HepG2 (cell line): ENCODE measurements at regions not wholly inside any gene's neighbourhood (a gene's known extent, or its start where the extent isn't known, plus 50 kb on each side); places are given as distances from the start of the nearest gene placed in this dataset.
"Not testable (repeated sequence)": the region's sequence is repeated elsewhere in the genome, so short reads cannot be mapped to it uniquely, and the experiment has no call there.

Experiments
- ATAC-seq: fragments of 200-7000 bp; cut with Tn5 transposase; 3 replicates; pipeline ENCODE4 v1.9.1; 2020; ENCODE audit warnings: mild to moderate bottlenecking, moderate library complexity
- BruUV-seq: library from RNA; stranded (reverse); fragments of 400-500 nt; replicated peaks from 2 replicates; lab custom pipeline; 2021; lab: Mats Ljungman, UMichigan
- CTCF ChIA-PET: fragments of 300-600 bp; formaldehyde crosslinking; extraction: SDS; loops from one replicate; lab custom pipeline; 2021; ENCODE audit warnings: low total read pairs, inconsistent platforms, low intra/inter-chr PET ratio; lab: Yijun Ruan, JAX
- POLR2A ChIA-PET: fragments of 350-600 bp; sonication (Branson Sonifier 250); formaldehyde crosslinking; loops from one replicate; lab custom pipeline; 2020; ENCODE audit warnings: antibody characterized with exemption, inconsistent platforms; lab: Yijun Ruan, JAX
- DNase-seq: peaks from one replicate; pipeline ENCODE4 v3.0.0-alpha.2; 2015; ENCODE audit warnings: low spot score
- FAIRE-seq: peaks from 3 replicates; lab custom pipeline; 2011; peaks lifted over from hg19 to GRCh38; lab: Jason Lieb, UNC
- H2AFZ ChIP-seq: one replicate; pipeline ENCODE4 v1.6.1; 2011; ENCODE audit warnings: low read length, inconsistent platforms
- H3K27ac ChIP-seq: fragments of 300-600 bp; 3 replicates; pipeline ENCODE4 v1.8.0; 2011; ENCODE audit warnings: mixed run types, mild to moderate bottlenecking, mixed read lengths, low read length, inconsistent platforms; ENCODE audit not compliant: insufficient read depth; ENCODE audit errors: extremely low read length
- H3K27me3 ChIP-seq, 2 experiments: fragments of 200-600 bp in 1 of 2; 2 replicates in 1 of 2; 3 replicates in 1 of 2; pipeline versions ENCODE4 v1.6.0 to v1.8.0; 2011; ENCODE audit warnings: low read length in 2 of 2, mild to moderate bottlenecking in 2 of 2, moderate library complexity in 2 of 2, inconsistent platforms in 1 of 2; ENCODE audit not compliant: insufficient read depth in 2 of 2, control insufficient read depth in 1 of 2
- H3K36me3 ChIP-seq, 2 experiments: fragments of 200-600 bp in 1 of 2; replicated peaks in 1 of 2; 2 replicates in 1 of 2; 3 replicates in 1 of 2; pipeline versions ENCODE4 v1.5.1 to v1.8.0; 2011; ENCODE audit warnings: low read length in 2 of 2, inconsistent platforms in 1 of 2; ENCODE audit not compliant: insufficient read depth in 2 of 2, control insufficient read depth in 1 of 2
- H3K4me1 ChIP-seq: 2 replicates; pipeline ENCODE4 v1.5.1; 2012; ENCODE audit warnings: low read length, inconsistent platforms; ENCODE audit not compliant: insufficient read depth
- H3K4me2 ChIP-seq: 2 replicates; pipeline ENCODE4 v1.6.0; 2011; ENCODE audit warnings: low read depth, low read length, inconsistent platforms
- H3K4me3 ChIP-seq, 3 experiments: fragments of 200-600 bp in 1 of 3; sonication (generic), shearing (Covaris generic) in 1 of 3; replicated peaks in 1 of 3; 2 replicates each; pipeline ENCODE4 v1.5.1; 2011 to 2016; ENCODE audit warnings: low read length in 3 of 3, inconsistent platforms in 2 of 3, low read depth in 2 of 3, mild to moderate bottlenecking in 2 of 3, control low read depth in 1 of 3, mixed read lengths in 1 of 3; ENCODE audit not compliant: insufficient read depth in 1 of 3
- H3K79me2 ChIP-seq: one replicate; pipeline ENCODE4 v1.6.1; 2011; ENCODE audit warnings: low read length, inconsistent platforms; ENCODE audit not compliant: insufficient read depth
- H3K9ac ChIP-seq: 2 replicates; pipeline ENCODE4 v1.6.0; 2011; ENCODE audit warnings: mild to moderate bottlenecking, low read depth, low read length, inconsistent platforms; ENCODE audit not compliant: insufficient read depth
- H3K9me3 ChIP-seq: 2 replicates; pipeline ENCODE4 v1.5.1; 2012; ENCODE audit warnings: mild to moderate bottlenecking, low read length
- H4K20me1 ChIP-seq: 2 replicates; pipeline ENCODE4 v1.6.0; 2011; ENCODE audit warnings: inconsistent platforms, mild to moderate bottlenecking, low read length, moderate library complexity; ENCODE audit not compliant: insufficient read depth
- ARHGAP35 ChIP-seq: sonication (generic); formaldehyde crosslinking; IDR thresholded peaks from 2 replicates; pipeline ENCODE4 v1.9.0; 2022; ENCODE audit warnings: mild to moderate bottlenecking, inconsistent platforms, moderate library complexity, missing genetic modification reagents, borderline replicate concordance
- ATF7-NPFF ChIP-seq: sonication (generic); formaldehyde crosslinking; IDR thresholded peaks from 2 replicates; pipeline ENCODE4 v1.8.1; 2023; ENCODE audit warnings: mild to moderate bottlenecking, low read depth, missing genetic modification reagents, moderate library complexity
- ETV5 ChIP-seq: IDR thresholded peaks from 2 replicates; pipeline ENCODE4 v1.6.1; 2018; ENCODE audit warnings: missing biosample characterization, missing genetic modification reagents, inconsistent platforms, borderline replicate concordance
- SAP130 ChIP-seq: IDR thresholded peaks from 2 replicates; pipeline ENCODE4 v1.6.1; 2016; ENCODE audit warnings: low read depth
- ZNF205 ChIP-seq: IDR thresholded peaks from 2 replicates; pipeline ENCODE4 v1.6.1; 2018; ENCODE audit warnings: missing biosample characterization, missing genetic modification reagents
- WGBS: methylation state at CpG from one replicate; pipeline ENCODE4 v1.1.6; 2017; ENCODE audit warnings: low lambda C conversion rate; 5-methylcytosine and 5-hydroxymethylcytosine counted together
- in situ Hi-C: cut with HindIII; loops from 2 replicates; pipeline ENCODE4 v1.10.0; 2017; ENCODE audit warnings: low pct_unique_long_range_greater_than_20kb; ENCODE audit not compliant: extremely low pct_ligation_motif_present
- intact Hi-C: fragments of 100-400 bp; cut with micrococcal nuclease; formaldehyde crosslinking; loops from one replicate; pipeline ENCODE4 v1.10.0; 2022; ENCODE audit not compliant: unreplicated experiment
- TF ChIP-seq, protein P1 (sequence below): IDR thresholded peaks from 2 replicates; pipeline ENCODE4 v1.6.1; 2018; ENCODE audit warnings: missing genetic modification reagents
- TF ChIP-seq, protein P2 (sequence below): fragments of 450-650 bp; IDR thresholded peaks from 2 replicates; pipeline ENCODE4 v1.6.1; 2016
- TF ChIP-seq, protein P3 (sequence below): sonication (generic); formaldehyde crosslinking; IDR thresholded peaks from 2 replicates; pipeline ENCODE4 v1.5.0; 2020; ENCODE audit warnings: mild to moderate bottlenecking, missing genetic modification reagents
- TF ChIP-seq, protein P4 (sequence below): IDR thresholded peaks from 2 replicates; pipeline ENCODE4 v1.6.1; 2016
- TF ChIP-seq, protein P5 (sequence below): sonication (generic); formaldehyde crosslinking; IDR thresholded peaks from 2 replicates; pipeline ENCODE4 v1.4.0; 2020; ENCODE audit warnings: missing genetic modification reagents
- TF ChIP-seq, protein P6 (sequence below): sonication (generic); formaldehyde crosslinking; IDR thresholded peaks from 2 replicates; pipeline ENCODE4 v1.8.1; 2023; ENCODE audit warnings: mild to moderate bottlenecking, missing genetic modification reagents

DNA sequence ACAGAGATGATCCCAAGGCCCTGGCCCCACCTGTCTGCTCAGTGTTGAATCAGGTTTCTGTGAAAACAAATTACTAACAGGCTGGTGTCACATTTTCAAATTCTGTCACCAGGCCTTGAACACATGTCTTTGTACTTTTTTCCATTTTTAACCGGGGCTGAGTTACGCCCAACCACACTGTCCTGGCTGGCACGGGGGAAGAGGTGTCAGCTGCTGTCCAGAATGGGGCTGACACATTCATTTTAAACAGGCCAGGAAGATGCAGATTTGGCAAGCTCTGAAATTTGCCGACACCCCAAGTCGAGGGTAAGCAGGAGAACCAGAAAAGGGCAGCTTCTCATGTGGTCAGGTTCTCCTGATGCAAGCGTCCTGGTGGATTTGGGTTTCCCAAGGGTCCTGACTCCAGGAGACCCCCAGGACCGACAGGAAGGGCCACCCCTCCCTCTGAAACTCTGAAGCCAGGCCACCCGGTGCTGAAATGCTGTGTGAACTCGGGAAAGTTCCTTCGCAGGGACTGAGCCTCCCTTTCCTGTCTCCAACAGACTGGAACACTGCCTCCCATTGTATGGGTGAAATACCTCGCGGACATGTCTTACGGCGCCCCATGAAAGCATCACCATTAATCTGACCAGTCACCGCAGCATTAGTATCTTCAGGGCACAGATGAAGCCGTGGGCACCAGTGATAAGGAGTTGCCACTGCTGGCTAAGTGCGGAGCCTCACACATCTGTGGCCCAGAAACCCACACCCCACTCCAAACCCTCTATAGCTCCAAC, 90.5 kb upstream of the METTL9 start:
- Histone ChIP-seq H4K20me1 (peaks cover 82% of the 10 kb centered on the region), H3K79me2 (peaks cover 92% of the 10 kb centered on the region), H3K27ac (peak overlapping the region; percentile 31), H3K36me3 (peaks cover 24 to 31% of the 10 kb centered on the region in 2 experiments; a peak in 4 of 5 replicates), H3K4me1 (peaks cover 97% of the 10 kb centered on the region)
- in situ Hi-C loops, intact Hi-C loops, CTCF ChIA-PET, H3K4me3 ChIP-seq, H3K9ac ChIP-seq, ATAC-seq, H3K9me3 ChIP-seq, H3K27me3 ChIP-seq, H3K4me2 ChIP-seq, H2AFZ ChIP-seq, FAIRE-seq, DNase-seq, BruUV-seq: not testable (repeated sequence)
- POLR2A ChIA-PET = interaction anchor here (2.4 kb wide), 1 partner anchor 11 kb away, joined by 28 read pairs; no protein-coding TSS in a partner anchor
- 88% methylated on average over 17 of the region's 17 CpGs for WGBS
- TF ChIP-seq, protein P1, sequence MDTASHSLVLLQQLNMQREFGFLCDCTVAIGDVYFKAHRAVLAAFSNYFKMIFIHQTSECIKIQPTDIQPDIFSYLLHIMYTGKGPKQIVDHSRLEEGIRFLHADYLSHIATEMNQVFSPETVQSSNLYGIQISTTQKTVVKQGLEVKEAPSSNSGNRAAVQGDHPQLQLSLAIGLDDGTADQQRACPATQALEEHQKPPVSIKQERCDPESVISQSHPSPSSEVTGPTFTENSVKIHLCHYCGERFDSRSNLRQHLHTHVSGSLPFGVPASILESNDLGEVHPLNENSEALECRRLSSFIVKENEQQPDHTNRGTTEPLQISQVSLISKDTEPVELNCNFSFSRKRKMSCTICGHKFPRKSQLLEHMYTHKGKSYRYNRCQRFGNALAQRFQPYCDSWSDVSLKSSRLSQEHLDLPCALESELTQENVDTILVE (CRISPR knock-in tag) = peak; percentile 25; the same call in 1 of the 2 replicates
- TF ChIP-seq ZNF205 = 0 out of 2 replicates have a peak, but pooled peaks have one; percentile 6
- TF ChIP-seq, protein P2, sequence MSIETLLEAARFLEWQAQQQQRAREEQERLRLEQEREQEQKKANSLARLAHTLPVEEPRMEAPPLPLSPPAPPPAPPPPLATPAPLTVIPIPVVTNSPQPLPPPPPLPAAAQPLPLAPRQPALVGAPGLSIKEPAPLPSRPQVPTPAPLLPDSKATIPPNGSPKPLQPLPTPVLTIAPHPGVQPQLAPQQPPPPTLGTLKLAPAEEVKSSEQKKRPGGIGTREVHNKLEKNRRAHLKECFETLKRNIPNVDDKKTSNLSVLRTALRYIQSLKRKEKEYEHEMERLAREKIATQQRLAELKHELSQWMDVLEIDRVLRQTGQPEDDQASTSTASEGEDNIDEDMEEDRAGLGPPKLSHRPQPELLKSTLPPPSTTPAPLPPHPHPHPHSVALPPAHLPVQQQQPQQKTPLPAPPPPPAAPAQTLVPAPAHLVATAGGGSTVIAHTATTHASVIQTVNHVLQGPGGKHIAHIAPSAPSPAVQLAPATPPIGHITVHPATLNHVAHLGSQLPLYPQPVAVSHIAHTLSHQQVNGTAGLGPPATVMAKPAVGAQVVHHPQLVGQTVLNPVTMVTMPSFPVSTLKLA = peak; percentile 27; the same call in 1 of the 2 replicates
- TF ChIP-seq, protein P3, sequence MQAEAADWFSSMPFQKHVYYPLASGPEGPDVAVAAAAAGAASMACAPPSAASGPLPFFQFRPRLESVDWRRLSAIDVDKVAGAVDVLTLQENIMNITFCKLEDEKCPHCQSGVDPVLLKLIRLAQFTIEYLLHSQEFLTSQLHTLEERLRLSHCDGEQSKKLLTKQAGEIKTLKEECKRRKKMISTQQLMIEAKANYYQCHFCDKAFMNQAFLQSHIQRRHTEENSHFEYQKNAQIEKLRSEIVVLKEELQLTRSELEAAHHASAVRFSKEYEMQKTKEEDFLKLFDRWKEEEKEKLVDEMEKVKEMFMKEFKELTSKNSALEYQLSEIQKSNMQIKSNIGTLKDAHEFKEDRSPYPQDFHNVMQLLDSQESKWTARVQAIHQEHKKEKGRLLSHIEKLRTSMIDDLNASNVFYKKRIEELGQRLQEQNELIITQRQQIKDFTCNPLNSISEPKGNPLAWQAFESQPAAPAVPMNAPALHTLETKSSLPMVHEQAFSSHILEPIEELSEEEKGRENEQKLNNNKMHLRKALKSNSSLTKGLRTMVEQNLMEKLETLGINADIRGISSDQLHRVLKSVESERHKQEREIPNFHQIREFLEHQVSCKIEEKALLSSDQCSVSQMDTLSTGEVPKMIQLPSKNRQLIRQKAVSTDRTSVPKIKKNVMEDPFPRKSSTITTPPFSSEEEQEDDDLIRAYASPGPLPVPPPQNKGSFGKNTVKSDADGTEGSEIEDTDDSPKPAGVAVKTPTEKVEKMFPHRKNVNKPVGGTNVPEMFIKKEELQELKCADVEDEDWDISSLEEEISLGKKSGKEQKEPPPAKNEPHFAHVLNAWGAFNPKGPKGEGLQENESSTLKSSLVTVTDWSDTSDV (CRISPR knock-in tag) = 0 out of 2 replicates have a peak, but pooled peaks have one; percentile 87
- TF ChIP-seq, protein P4, sequence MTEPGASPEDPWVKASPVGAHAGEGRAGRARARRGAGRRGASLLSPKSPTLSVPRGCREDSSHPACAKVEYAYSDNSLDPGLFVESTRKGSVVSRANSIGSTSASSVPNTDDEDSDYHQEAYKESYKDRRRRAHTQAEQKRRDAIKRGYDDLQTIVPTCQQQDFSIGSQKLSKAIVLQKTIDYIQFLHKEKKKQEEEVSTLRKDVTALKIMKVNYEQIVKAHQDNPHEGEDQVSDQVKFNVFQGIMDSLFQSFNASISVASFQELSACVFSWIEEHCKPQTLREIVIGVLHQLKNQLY (CRISPR knock-in tag) = 0 out of 2 replicates have a peak, but pooled peaks have one; percentile 44
- TF ChIP-seq, protein P5, sequence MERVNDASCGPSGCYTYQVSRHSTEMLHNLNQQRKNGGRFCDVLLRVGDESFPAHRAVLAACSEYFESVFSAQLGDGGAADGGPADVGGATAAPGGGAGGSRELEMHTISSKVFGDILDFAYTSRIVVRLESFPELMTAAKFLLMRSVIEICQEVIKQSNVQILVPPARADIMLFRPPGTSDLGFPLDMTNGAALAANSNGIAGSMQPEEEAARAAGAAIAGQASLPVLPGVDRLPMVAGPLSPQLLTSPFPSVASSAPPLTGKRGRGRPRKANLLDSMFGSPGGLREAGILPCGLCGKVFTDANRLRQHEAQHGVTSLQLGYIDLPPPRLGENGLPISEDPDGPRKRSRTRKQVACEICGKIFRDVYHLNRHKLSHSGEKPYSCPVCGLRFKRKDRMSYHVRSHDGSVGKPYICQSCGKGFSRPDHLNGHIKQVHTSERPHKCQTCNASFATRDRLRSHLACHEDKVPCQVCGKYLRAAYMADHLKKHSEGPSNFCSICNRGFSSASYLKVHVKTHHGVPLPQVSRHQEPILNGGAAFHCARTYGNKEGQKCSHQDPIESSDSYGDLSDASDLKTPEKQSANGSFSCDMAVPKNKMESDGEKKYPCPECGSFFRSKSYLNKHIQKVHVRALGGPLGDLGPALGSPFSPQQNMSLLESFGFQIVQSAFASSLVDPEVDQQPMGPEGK (CRISPR knock-in tag) = 0 out of 2 replicates have a peak, but pooled peaks have one; percentile 8
- 0 out of 2 replicates have a peak, but pooled peaks have one; percentile 16 for TF ChIP-seq ETV5 (CRISPR knock-in tag)
- peak; percentile 62 for TF ChIP-seq SAP130 (CRISPR knock-in tag)
- 0 out of 2 replicates have a peak, but pooled peaks have one; percentile 10 for TF ChIP-seq ATF7-NPFF (CRISPR knock-in tag)
- TF ChIP-seq ARHGAP35 (CRISPR knock-in tag) = 0 out of 2 replicates have a peak, but pooled peaks have one; percentile 27
- TF ChIP-seq, protein P6, sequence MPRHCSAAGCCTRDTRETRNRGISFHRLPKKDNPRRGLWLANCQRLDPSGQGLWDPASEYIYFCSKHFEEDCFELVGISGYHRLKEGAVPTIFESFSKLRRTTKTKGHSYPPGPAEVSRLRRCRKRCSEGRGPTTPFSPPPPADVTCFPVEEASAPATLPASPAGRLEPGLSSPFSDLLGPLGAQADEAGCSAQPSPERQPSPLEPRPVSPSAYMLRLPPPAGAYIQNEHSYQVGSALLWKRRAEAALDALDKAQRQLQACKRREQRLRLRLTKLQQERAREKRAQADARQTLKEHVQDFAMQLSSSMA (CRISPR knock-in tag) = 0 out of 2 replicates have a peak, but pooled peaks have one; percentile 43
